GM23338 (cell line): ENCODE measurements at regions not wholly inside any gene's neighbourhood (a gene's known extent, or its start where the extent isn't known, plus 50 kb on each side); places are given as distances from the start of the nearest gene placed in this dataset.

ENCODE experiments used
- ATAC-seq: fragments of 200-7000 bp; cut with Tn5 transposase; 3 replicates; pipeline ENCODE4 v1.9.1; 2020
- DNase-seq: peaks from one replicate; pipeline ENCODE4 v3.0.0-alpha.2; 2015; ENCODE audit warnings: low spot score
- H2AFZ ChIP-seq: fragments of 200-600 bp; sonication (generic); 2 replicates; pipeline ENCODE4 v1.8.0; 2016; ENCODE audit warnings: antibody characterized with exemption, mild to moderate bottlenecking, moderate library complexity
- H3F3A ChIP-seq: fragments of 200-600 bp; sonication (generic); replicated peaks from 2 replicates; pipeline ENCODE4 v1.8.0; 2017; ENCODE audit warnings: antibody characterized with exemption, mixed run types, low read depth
- H3K27ac ChIP-seq: fragments of 200-600 bp; sonication (generic); 2 replicates; pipeline ENCODE4 v1.6.1; 2016; ENCODE audit warnings: low read depth
- H3K27me3 ChIP-seq: fragments of 200-600 bp; sonication (generic); 2 replicates; pipeline ENCODE4 v1.8.0; 2016; ENCODE audit warnings: mild to moderate bottlenecking, mixed run types, moderate library complexity; ENCODE audit not compliant: insufficient read depth
- H3K36me3 ChIP-seq: fragments of 200-600 bp; sonication (generic); 2 replicates; pipeline ENCODE4 v1.8.0; 2016; ENCODE audit warnings: mild to moderate bottlenecking; ENCODE audit not compliant: insufficient read depth
- H3K4me1 ChIP-seq: fragments of 200-600 bp; sonication (generic); 2 replicates; pipeline ENCODE4 v1.8.0; 2016; ENCODE audit warnings: mild to moderate bottlenecking, moderate library complexity; ENCODE audit not compliant: insufficient read depth
- H3K4me2 ChIP-seq: fragments of 200-600 bp; sonication (generic); 2 replicates; pipeline ENCODE4 v1.7.1; 2017; ENCODE audit warnings: mixed run types
- H3K4me3 ChIP-seq: fragments of 200-600 bp; sonication (generic); 2 replicates; pipeline ENCODE4 v1.6.1; 2016; ENCODE audit warnings: mixed run types
- H3K79me2 ChIP-seq: fragments of 200-600 bp; sonication (generic); replicated peaks from 2 replicates; pipeline ENCODE4 v1.8.0; 2017; ENCODE audit warnings: mild to moderate bottlenecking; ENCODE audit not compliant: insufficient read depth
- H3K9me2 ChIP-seq: fragments of 200-600 bp; sonication (generic); 2 replicates; pipeline ENCODE4 v1.8.0; 2017; ENCODE audit not compliant: insufficient read depth
- H4K20me1 ChIP-seq: fragments of 200-600 bp; sonication (generic); replicated peaks from 2 replicates; pipeline ENCODE4 v1.8.0; 2017; ENCODE audit warnings: mild to moderate bottlenecking; ENCODE audit not compliant: insufficient read depth
- H3K27ac Mint-ChIP-seq: 2 replicates; pipeline ENCODE4 v1.8.0; 2020; ENCODE audit warnings: inconsistent platforms, mild to moderate bottlenecking, moderate library complexity, mixed read lengths
- H3K27me3 Mint-ChIP-seq: 3 replicates; pipeline ENCODE4 v1.8.0; 2022; ENCODE audit warnings: low read depth, mild to moderate bottlenecking, moderate library complexity, mixed read lengths, inconsistent platforms; ENCODE audit not compliant: insufficient read depth, poor library complexity
- H3K36me3 Mint-ChIP-seq: 3 replicates; pipeline ENCODE4 v1.8.0; 2021; ENCODE audit warnings: low read depth, mild to moderate bottlenecking, inconsistent platforms, moderate library complexity, mixed read lengths
- H3K4me1 Mint-ChIP-seq: 3 replicates; pipeline ENCODE4 v1.8.0; 2020; ENCODE audit warnings: mild to moderate bottlenecking, inconsistent platforms, mixed read lengths
- H3K4me3 Mint-ChIP-seq: 3 replicates; pipeline ENCODE4 v1.8.0; 2021; ENCODE audit warnings: moderate library complexity, mild to moderate bottlenecking, inconsistent platforms, mixed read lengths
- H3K9me3 Mint-ChIP-seq: 3 replicates; pipeline ENCODE4 v1.8.0; 2020; ENCODE audit warnings: moderate library complexity, mild to moderate bottlenecking, inconsistent platforms, mixed read lengths
- ETS1 ChIP-seq: IDR thresholded peaks from 2 replicates; pipeline ENCODE4 v1.6.1; 2016; ENCODE audit warnings: antibody characterized with exemption
- ZNF114 ChIP-seq: fragments of 250-450 bp; sonication (Bioruptor Pico); IDR thresholded peaks from 2 replicates; pipeline ENCODE4 v1.5.0; 2020; ENCODE audit warnings: mild to moderate bottlenecking, moderate library complexity
- ZNF462 ChIP-seq: fragments of 250-450 bp; sonication (Bioruptor Pico); IDR thresholded peaks from 2 replicates; pipeline ENCODE4 v1.5.0; 2020; ENCODE audit warnings: mild to moderate bottlenecking, moderate library complexity

- no peak for TF ChIP-seq ETS1
Measured at GRCh38 chr3:22939349-22939748, 263.8 kb upstream of the UBE2E2 start (continued).

- H3K9me3 Mint-ChIP-seq: no peaks in the 10 kb centered on the region
- H3K27me3 ChIP-seq: no peaks in the 10 kb centered on the region
- no peak overlapping the region for H3K4me3 Mint-ChIP-seq
- no peaks in the 10 kb centered on the region for H3K36me3 Mint-ChIP-seq
- no peak for DNase-seq
- no peak for TF ChIP-seq ZNF462 (CRISPR knock-in tag)
- H3K4me1 Mint-ChIP-seq: no peaks in the 10 kb centered on the region
- H3F3A ChIP-seq: no peaks in the 10 kb centered on the region
- no peaks in the 10 kb centered on the region for H3K36me3 ChIP-seq
- no peak overlapping the region for H3K27ac ChIP-seq
- H3K27me3 Mint-ChIP-seq: no peaks in the 10 kb centered on the region
- H3K4me3 ChIP-seq: no peak overlapping the region
- H3K79me2 ChIP-seq: no peaks in the 10 kb centered on the region
- no peak overlapping the region for H3K27ac Mint-ChIP-seq
- no peak for ATAC-seq
- no peak overlapping the region for H3K4me2 ChIP-seq
- no peaks in the 10 kb centered on the region for H3K4me1 ChIP-seq
- no peaks in the 10 kb centered on the region for H4K20me1 ChIP-seq
- H2AFZ ChIP-seq: no peak overlapping the region
- no peaks in the 10 kb centered on the region for H3K9me2 ChIP-seq
Measured at GRCh38 chr3:22940285-22940684, 262.8 kb upstream of the UBE2E2 start.

GRCh38 chr3:22942981-22943380, 260.1 kb upstream of the UBE2E2 start:
- Mint-ChIP-seq H3K27ac (no peak overlapping the region), H3K27me3 (no peaks in the 10 kb centered on the region)
- no peak for ATAC-seq
- TF ChIP-seq ZNF462 (CRISPR knock-in tag) (no peak), ZNF114 (CRISPR knock-in tag) (no peak)

More at GRCh38 chr3:22942981-22943380, 260.1 kb upstream of the UBE2E2 start:
- H3K9me2 ChIP-seq: no peaks in the 10 kb centered on the region
- H2AFZ ChIP-seq: no peak overlapping the region
- H4K20me1 ChIP-seq: no peaks in the 10 kb centered on the region
- no peaks in the 10 kb centered on the region for H3F3A ChIP-seq
- H3K36me3 Mint-ChIP-seq: no peaks in the 10 kb centered on the region
- no peaks in the 10 kb centered on the region for H3K4me1 ChIP-seq
- no peak overlapping the region for H3K4me3 Mint-ChIP-seq
- no peaks in the 10 kb centered on the region for H3K27me3 ChIP-seq
- H3K4me1 Mint-ChIP-seq: no peaks in the 10 kb centered on the region
- no peak overlapping the region for H3K4me2 ChIP-seq
- no peaks in the 10 kb centered on the region for H3K36me3 ChIP-seq
- H3K9me3 Mint-ChIP-seq: no peaks in the 10 kb centered on the region
- no peaks in the 10 kb centered on the region for H3K79me2 ChIP-seq
- no peak overlapping the region for H3K27ac ChIP-seq
- no peak overlapping the region for H3K4me3 ChIP-seq
- no peak for DNase-seq
